ENCODE measurements at regions not wholly inside any gene's neighbourhood (a gene's known extent, or its start where the extent isn't known, plus 50 kb on each side); places are given as distances from the start of the nearest gene placed in this dataset.
A peak's percentile ranks its signal among the peaks of the same experiment; 100 is the strongest.

DNA sequence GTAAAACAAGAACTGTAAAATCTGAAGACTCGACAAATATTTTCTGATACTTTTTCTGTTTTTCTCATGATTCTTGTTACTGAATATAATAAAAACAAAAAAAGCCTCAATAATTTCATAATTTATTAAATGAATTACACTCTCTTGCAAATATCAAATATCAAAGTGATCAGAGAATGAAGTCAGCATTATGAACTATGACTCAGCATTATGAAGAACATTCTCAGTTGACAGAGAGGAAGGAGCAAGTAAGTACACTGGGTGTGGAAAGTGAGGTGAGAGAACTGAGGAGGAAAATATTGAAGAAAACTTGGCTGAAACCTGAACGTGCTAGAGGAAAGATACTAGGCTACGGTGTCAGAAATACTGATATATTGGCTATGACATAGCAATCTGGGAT lies 529.5 kb downstream of the KCNT2 start (continued):
- TF ChIP-seq BACH1 (tag; IDR thresholded peaks at IDR 0.05) (peak; percentile 97), ZNF586 (CRISPR knock-in tag; conservative IDR thresholded peaks at IDR 0.05) (no peak), LARP7 (IDR thresholded peaks at IDR 0.05) (no peak), CREBBP (IDR thresholded peaks at IDR 0.05; ENCODE audit: low read depth, low read length) (no peak), HDAC8 (tag; IDR thresholded peaks at IDR 0.05) (no peak), SMARCC2 (IDR thresholded peaks at IDR 0.05; ENCODE audit: low read depth) (peak; percentile 51; the same call in 1 of the 2 replicates), RBM39 (optimal IDR thresholded peaks at IDR 0.05; ENCODE audit: low read depth, low read length) (no peak), XRCC5 (IDR thresholded peaks at IDR 0.05; ENCODE audit: low read depth, low read length) (no peak)
- TF ChIP-seq, protein P1, sequence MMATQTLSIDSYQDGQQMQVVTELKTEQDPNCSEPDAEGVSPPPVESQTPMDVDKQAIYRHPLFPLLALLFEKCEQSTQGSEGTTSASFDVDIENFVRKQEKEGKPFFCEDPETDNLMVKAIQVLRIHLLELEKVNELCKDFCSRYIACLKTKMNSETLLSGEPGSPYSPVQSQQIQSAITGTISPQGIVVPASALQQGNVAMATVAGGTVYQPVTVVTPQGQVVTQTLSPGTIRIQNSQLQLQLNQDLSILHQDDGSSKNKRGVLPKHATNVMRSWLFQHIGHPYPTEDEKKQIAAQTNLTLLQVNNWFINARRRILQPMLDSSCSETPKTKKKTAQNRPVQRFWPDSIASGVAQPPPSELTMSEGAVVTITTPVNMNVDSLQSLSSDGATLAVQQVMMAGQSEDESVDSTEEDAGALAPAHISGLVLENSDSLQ (IDR thresholded peaks at IDR 0.05), result 0 out of 2 replicates have a peak, but pooled peaks have one; percentile 17

DNA sequence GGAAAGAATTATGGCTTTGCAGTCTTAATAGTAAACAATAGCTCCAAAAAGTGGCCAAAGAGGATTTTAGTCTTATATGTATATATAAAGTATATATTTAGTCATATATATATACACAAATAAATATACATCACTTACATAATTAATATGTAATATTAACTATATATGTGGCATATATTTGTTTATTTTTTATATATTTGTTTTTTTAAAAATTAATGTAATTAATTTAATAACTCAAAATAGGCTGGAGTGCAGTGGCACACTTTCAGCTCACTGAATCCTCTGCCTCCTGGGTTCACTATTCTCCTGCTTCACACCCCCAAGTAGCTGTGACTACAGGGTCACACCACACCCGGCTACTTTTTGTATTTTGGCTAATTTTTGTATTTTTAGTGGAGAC lies 532.6 kb downstream of the KCNT2 start:
- Histone ChIP-seq H3K79me2 (ENCODE audit: control insufficient read depth, insufficient read depth, low read length) (no peaks in the 10 kb centered on the region), H4K20me1 (replicated peaks; ENCODE audit: control insufficient read depth, insufficient read depth, low read length) (no peaks in the 10 kb centered on the region), H3K9me1 (ENCODE audit: control insufficient read depth, insufficient read depth, low read length) (no peaks in the 10 kb centered on the region), H3K9ac (ENCODE audit: insufficient read depth in 1 of 2, low read depth in 2 of 2, low read length in 2 of 2) (no peak overlapping the region), H3K27me3 (ENCODE audit: control insufficient read depth in 2 of 2, insufficient read depth in 2 of 2, low read length in 2 of 2) (no peaks in the 10 kb centered on the region), H3K9me3 (replicated peaks; ENCODE audit: control insufficient read depth, insufficient read depth, low read depth, low read length) (no peaks in the 10 kb centered on the region), H3K27ac (ENCODE audit: extremely low read depth, low read depth, low read length) (no peak overlapping the region), H3K4me3 (no peak overlapping the region), H2AFZ (ENCODE audit: low read depth, low read length) (no peak overlapping the region), H3K36me3 (ENCODE audit: control insufficient read depth, insufficient read depth, low read length) (no peaks in the 10 kb centered on the region), H3K4me1 (replicated peaks in 1 of 2; ENCODE audit: control insufficient read depth in 2 of 2, insufficient read depth in 2 of 2, low read length in 2 of 2) (no peaks in the 10 kb centered on the region), H3K4me2 (ENCODE audit: insufficient read depth, low read length) (no peak overlapping the region)
- no peak for ATAC-seq
- ChIA-PET CTCF (ENCODE audit: low intra/inter-chr PET ratio) (no interaction called here), POLR2A (no interaction called here)
- in situ Hi-C loops (cut with MboI) (no loop called here), intact Hi-C loops (cut with micrococcal nuclease) (no loop called here)
- 30% methylated on average over 1 of the region's 1 CpG for WGBS (ENCODE audit: insufficient coverage, low coverage, missing lambda C conversion rate)
- BruUV-seq (replicated peaks), result no TSS peak
- no peak for DNase-seq (ENCODE audit: extremely low read depth in 1 of 4, low spot score in 3 of 4)
- no peak for FAIRE-seq
- TF ChIP-seq MECOM (CRISPR knock-in tag; IDR thresholded peaks at IDR 0.05) (no peak), GABPB2 (CRISPR knock-in tag; conservative IDR thresholded peaks at IDR 0.05) (no peak), ZNF431 (CRISPR knock-in tag; IDR thresholded peaks at IDR 0.05) (no peak), ZNF695 (CRISPR knock-in tag; IDR thresholded peaks at IDR 0.05) (no peak), ASH1L (IDR thresholded peaks at IDR 0.05; ENCODE audit: borderline replicate concordance, low read depth, partially characterized antibody) (no peak), HLTF (IDR thresholded peaks at IDR 0.05) (no peak), ARID2 (IDR thresholded peaks at IDR 0.05) (no peak), TAF15 (IDR thresholded peaks at IDR 0.05; ENCODE audit: low read depth, low read length) (no peak), ARHGAP35 (IDR thresholded peaks at IDR 0.05; ENCODE audit: partially characterized antibody) (no peak), ZBTB8A (IDR thresholded peaks at IDR 0.05; ENCODE audit: partially characterized antibody) (no peak), NR3C1 (CRISPR knock-in tag; IDR thresholded peaks at IDR 0.05) (no peak)
- TF ChIP-seq, protein P2, sequence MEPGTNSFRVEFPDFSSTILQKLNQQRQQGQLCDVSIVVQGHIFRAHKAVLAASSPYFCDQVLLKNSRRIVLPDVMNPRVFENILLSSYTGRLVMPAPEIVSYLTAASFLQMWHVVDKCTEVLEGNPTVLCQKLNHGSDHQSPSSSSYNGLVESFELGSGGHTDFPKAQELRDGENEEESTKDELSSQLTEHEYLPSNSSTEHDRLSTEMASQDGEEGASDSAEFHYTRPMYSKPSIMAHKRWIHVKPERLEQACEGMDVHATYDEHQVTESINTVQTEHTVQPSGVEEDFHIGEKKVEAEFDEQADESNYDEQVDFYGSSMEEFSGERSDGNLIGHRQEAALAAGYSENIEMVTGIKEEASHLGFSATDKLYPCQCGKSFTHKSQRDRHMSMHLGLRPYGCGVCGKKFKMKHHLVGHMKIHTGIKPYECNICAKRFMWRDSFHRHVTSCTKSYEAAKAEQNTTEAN (CRISPR knock-in tag; IDR thresholded peaks at IDR 0.05), result no peak
- TF ChIP-seq, protein P3, sequence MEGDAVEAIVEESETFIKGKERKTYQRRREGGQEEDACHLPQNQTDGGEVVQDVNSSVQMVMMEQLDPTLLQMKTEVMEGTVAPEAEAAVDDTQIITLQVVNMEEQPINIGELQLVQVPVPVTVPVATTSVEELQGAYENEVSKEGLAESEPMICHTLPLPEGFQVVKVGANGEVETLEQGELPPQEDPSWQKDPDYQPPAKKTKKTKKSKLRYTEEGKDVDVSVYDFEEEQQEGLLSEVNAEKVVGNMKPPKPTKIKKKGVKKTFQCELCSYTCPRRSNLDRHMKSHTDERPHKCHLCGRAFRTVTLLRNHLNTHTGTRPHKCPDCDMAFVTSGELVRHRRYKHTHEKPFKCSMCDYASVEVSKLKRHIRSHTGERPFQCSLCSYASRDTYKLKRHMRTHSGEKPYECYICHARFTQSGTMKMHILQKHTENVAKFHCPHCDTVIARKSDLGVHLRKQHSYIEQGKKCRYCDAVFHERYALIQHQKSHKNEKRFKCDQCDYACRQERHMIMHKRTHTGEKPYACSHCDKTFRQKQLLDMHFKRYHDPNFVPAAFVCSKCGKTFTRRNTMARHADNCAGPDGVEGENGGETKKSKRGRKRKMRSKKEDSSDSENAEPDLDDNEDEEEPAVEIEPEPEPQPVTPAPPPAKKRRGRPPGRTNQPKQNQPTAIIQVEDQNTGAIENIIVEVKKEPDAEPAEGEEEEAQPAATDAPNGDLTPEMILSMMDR (IDR thresholded peaks at IDR 0.05 in 2 of 3, conservative IDR thresholded peaks at IDR 0.05 in 1 of 3; ENCODE audit: insufficient read depth in 2 of 3, low read depth in 1 of 3, low read length in 3 of 3), result no peak

All from K562 (cell line).